GM21423 (cell line): ENCODE measurements at regions not wholly inside any gene's neighbourhood (a gene's known extent, or its start where the extent isn't known, plus 50 kb on each side); places are given as distances from the start of the nearest gene placed in this dataset.

Experiments
- ATAC-seq: cut with Tn5 transposase; IDR thresholded peaks from one replicate; pipeline ENCODE4 v1.9.1; 2021; ENCODE audit warnings: mild to moderate bottlenecking, moderate library complexity; ENCODE audit not compliant: unreplicated experiment

GRCh38 chr18:41758534-41758933 is 196.5 kb upstream of the PIK3C3 start:
- ATAC-seq: no peak

GRCh38 chr18:41756141-41756540 is 198.9 kb upstream of the PIK3C3 start:
- ATAC-seq: no peak

GRCh38 chr18:41754332-41754731 is 200.7 kb upstream of the PIK3C3 start:
- ATAC-seq: no peak

- ATAC-seq: no peak
Observed at GRCh38 chr18:41753826-41754225, 201.2 kb upstream of the PIK3C3 start.

GRCh38 chr18:41752826-41753225 is 202.2 kb upstream of the PIK3C3 start:
- ATAC-seq: no peak

GRCh38 chr18:41751652-41752051 is 203.4 kb upstream of the PIK3C3 start:
- no peak for ATAC-seq

- no peak for ATAC-seq
Observed at GRCh38 chr18:41751161-41751560, 203.9 kb upstream of the PIK3C3 start.

- no peak for ATAC-seq
Observed at GRCh38 chr18:41747723-41748242, 207.3 kb upstream of the PIK3C3 start.

GRCh38 chr18:41745166-41746049 is 209.6 kb upstream of the PIK3C3 start:
- peak; percentile 79 for ATAC-seq

- ATAC-seq: no peak
Observed at GRCh38 chr18:41744421-41745030, 210.5 kb upstream of the PIK3C3 start.

- ATAC-seq: no peak
Observed at GRCh38 chr18:41737218-41737617, 217.8 kb upstream of the PIK3C3 start.

GRCh38 chr18:41734917-41735316 is 220.1 kb upstream of the PIK3C3 start:
- ATAC-seq: no peak

GRCh38 chr18:41732356-41732755 is 222.7 kb upstream of the PIK3C3 start:
- ATAC-seq: no peak

GRCh38 chr18:41731884-41732283 is 223.2 kb upstream of the PIK3C3 start:
- ATAC-seq: no peak

GRCh38 chr18:41724195-41724594 is 230.8 kb upstream of the PIK3C3 start:
- no peak for ATAC-seq

GRCh38 chr18:41721103-41721790 is 233.8 kb upstream of the PIK3C3 start:
- no peak for ATAC-seq

GRCh38 chr18:41720226-41720625 is 234.8 kb upstream of the PIK3C3 start:
- no peak for ATAC-seq

GRCh38 chr18:41719808-41720207 is 235.2 kb upstream of the PIK3C3 start:
- no peak for ATAC-seq

GRCh38 chr18:41714872-41715271 is 240.2 kb upstream of the PIK3C3 start:
- ATAC-seq: no peak

GRCh38 chr18:41713969-41714825 is 240.8 kb upstream of the PIK3C3 start:
- ATAC-seq: no peak

GRCh38 chr18:41706301-41706700 is 248.7 kb upstream of the PIK3C3 start:
- ATAC-seq: no peak
